Mammary epithelial cell (primary cell): ENCODE measurements at regions not wholly inside any gene's neighbourhood (a gene's known extent, or its start where the extent isn't known, plus 50 kb on each side); places are given as distances from the start of the nearest gene placed in this dataset.

Experiments
- EZH2 ChIP-seq: IDR thresholded peaks from 2 replicates; pipeline ENCODE4 v1.6.1; 2012; ENCODE audit warnings: low read length, inconsistent platforms, borderline replicate concordance
- TF ChIP-seq, protein P1 (sequence below), 2 donors: IDR thresholded peaks in 1 of 2; conservative IDR thresholded peaks in 1 of 2; 2 replicates each; pipeline ENCODE4 v1.5.1; 2011 to 2012; ENCODE audit warnings: inconsistent platforms in 2 of 2, low read length in 2 of 2, mild to moderate bottlenecking in 2 of 2, control low read depth in 1 of 2, low read depth in 1 of 2; ENCODE audit not compliant: insufficient read depth in 1 of 2; ENCODE audit errors: extremely low read depth in 1 of 2

DNA sequence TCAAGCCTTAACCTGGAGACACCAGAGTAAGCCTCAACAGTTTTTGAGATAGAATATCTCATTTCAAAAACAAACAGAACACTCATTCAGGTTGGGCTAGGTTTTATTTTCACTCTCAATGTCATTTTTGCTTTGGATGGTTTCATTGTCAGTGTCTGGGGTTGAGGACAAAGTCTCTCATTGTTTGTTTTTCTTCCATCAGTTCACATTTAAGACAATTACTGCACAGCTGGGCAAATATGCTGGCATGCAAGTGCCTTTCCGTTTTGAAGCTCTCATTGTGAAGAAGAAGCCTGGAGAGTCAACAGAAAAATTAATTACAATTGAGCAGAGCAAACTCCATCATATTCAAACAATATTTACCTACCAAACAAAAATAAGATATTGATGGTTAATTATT is 1050.0 kb downstream of the TBL1XR1 start:
- TF ChIP-seq EZH2: no peak
- TF ChIP-seq, protein P1, sequence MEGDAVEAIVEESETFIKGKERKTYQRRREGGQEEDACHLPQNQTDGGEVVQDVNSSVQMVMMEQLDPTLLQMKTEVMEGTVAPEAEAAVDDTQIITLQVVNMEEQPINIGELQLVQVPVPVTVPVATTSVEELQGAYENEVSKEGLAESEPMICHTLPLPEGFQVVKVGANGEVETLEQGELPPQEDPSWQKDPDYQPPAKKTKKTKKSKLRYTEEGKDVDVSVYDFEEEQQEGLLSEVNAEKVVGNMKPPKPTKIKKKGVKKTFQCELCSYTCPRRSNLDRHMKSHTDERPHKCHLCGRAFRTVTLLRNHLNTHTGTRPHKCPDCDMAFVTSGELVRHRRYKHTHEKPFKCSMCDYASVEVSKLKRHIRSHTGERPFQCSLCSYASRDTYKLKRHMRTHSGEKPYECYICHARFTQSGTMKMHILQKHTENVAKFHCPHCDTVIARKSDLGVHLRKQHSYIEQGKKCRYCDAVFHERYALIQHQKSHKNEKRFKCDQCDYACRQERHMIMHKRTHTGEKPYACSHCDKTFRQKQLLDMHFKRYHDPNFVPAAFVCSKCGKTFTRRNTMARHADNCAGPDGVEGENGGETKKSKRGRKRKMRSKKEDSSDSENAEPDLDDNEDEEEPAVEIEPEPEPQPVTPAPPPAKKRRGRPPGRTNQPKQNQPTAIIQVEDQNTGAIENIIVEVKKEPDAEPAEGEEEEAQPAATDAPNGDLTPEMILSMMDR (conservative IDR thresholded peaks at IDR 0.05 in 1 of 2, IDR thresholded peaks at IDR 0.05 in 1 of 2; ENCODE audit: extremely low read depth in 1 of 2, insufficient read depth in 1 of 2, low read depth in 1 of 2, low read length in 2 of 2): no peak
